Activated T-cell treated with anti-CD3 and anti-CD28 coated beads for 1 hour (primary cell): ENCODE measurements at regions not wholly inside any gene's neighbourhood (a gene's known extent, or its start where the extent isn't known, plus 50 kb on each side); places are given as distances from the start of the nearest gene placed in this dataset.

Experiments
- DNase-seq: peaks from one replicate; pipeline ENCODE4 v3.0.0-alpha.2; 2020; ENCODE audit warnings: low read depth

DNA sequence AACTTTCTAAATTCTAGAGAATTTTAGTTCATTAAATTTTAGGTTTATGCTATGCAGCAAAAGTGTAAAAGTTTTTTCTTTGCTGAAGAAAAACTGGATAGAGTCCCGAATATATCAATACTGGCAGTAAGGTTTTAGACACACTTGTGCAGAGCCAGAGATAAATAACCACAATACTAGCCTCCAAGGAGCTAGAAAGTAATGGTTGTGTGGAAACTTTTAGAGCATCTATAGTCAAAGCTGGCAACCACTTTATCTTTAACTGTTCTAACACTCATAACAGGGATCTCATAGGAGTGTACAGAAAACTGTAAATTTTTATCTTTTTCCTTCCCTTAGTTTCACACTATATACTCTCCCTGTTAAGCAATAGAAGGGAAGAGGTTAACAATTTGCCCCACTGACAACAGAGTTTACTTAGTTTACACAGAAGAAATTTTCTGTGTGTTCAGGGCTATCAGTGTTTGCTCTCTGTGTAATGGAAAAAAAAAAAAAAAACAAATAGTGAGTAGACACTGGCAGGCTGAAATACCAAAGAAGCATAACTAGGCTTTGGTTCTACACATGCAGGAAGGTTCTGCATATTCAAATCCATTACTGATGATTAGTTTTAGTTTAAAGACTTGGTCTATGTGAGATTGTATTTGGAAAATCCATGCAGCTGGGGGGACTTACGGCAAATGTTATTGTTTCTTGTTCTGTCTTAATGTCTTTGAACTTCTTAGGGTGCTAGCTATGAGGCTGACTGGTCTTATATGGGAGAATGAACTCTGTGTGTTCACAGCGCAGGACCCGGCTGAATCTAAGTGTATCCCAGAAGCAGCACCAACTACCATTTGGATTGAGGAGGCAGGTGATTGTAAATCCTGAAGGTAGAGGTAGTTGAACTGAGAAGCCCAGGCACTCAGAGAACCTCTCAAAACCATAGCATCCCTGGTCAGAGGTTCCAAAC lies 187.6 kb downstream of the PCSK1 start:
- no peak for DNase-seq

DNA sequence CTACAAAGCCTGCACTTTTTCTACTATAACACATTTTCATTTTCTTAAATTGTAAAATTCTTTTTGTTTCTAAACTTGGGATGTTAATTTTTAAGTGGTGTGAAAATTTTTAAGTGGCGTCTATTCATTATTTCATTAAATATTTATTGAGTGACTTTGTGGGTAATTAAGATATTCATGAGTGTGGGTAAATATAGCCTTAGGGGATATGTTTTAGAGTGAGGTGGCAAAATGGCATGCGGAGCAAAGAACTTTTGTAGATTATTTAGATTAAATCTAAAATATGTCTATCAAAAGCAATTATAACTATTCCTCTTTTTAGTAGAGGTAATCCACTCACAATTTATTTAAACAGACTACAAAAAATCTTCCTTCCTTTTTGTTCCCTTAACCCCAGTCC lies 188.4 kb downstream of the PCSK1 start:
- DNase-seq: no peak

DNA sequence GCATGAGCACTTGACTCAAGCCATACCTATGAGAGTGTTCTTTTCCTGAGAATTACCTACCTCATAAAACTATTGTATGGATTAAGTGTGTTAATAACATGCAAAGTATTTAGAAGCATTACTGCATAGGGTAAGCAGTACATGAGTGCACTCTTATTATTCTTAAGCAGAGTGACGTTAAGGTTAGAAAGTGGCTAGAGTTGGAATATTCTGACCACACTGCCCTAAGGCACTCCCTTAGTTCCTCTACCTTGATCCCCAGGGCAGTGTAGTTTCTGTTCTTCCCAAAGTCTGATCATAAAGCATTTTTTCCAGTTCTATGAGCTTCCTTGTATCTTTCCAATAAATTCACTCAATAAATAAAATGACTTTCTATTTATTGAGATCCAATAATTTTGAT lies 189.2 kb downstream of the PCSK1 start:
- no peak for DNase-seq

DNA sequence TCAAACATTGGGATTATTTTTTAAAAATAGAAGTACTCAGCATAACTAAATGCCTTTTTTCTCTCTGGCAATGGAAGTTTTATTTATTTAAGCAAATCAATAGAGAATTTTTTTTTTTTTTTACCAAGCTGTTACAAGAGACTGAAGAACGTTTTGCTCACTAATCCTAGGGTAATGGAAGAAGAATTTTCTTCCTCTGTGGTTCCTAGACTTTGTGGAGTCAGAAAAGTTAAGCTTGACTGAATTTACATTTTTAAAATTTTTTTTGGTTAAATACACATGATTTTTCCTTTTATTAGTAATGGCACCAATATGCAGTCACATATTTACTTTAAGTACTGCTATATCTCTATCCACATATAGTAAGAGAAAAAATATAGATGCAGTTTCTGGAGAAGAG lies 189.8 kb downstream of the PCSK1 start:
- DNase-seq: no peak

DNA sequence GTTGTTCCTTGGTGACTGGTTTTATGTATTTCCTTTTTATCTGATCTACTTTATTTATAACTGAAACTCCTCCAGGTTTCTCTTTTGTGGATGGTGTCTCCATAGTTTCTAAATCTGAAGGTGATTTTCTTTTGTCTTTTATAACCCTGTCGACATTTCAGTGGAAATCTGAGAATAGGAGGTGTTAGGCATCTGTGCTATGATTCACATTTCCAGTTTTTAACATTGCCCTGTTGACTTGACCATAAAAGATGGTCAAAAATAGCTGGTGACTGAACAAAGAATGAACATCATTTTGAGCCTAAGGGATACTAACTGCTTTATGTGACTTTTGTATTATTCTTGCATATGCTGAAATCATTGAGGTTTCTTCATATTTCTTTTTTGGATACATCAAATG lies 190.5 kb downstream of the PCSK1 start:
- no peak for DNase-seq

DNA sequence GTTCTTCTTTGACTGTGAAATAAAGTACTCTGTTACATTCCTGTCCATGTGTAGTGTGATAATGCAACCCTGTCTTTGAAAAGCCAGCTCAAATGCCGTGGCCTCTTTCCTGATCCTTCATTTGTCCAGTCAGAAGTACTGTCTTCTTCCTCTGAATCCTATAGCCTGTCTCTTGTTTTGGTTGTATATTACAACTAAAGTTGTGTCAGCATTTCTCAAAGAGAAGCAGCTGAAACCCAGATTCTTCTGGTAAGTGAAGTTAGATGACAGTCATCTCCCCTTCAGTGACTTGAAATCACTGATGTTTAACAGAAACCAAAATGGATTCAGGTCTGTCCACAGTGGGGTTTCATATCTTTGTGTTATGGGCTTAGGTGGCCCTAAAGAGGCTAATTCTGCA lies 196.2 kb downstream of the PCSK1 start:
- no peak for DNase-seq

DNA sequence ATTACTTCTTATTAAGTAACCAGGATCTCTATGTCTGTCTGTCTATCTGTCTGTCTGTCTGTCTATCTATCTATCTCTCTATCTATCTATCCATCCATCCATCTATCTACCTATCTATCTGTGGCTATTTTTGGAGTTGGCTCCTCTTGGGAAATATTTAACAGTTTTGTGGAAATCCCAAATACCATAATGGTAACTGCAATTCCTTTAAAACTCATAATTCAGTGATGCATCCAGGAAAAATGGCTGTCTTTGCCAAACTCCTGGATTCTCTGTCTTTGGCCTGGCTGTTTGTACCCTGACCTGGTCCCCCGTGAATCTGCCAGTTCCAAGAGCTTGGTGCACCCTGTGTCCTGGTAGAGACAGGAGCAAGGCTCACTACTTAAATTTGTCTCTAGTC lies 197.0 kb downstream of the PCSK1 start:
- no peak for DNase-seq

DNA sequence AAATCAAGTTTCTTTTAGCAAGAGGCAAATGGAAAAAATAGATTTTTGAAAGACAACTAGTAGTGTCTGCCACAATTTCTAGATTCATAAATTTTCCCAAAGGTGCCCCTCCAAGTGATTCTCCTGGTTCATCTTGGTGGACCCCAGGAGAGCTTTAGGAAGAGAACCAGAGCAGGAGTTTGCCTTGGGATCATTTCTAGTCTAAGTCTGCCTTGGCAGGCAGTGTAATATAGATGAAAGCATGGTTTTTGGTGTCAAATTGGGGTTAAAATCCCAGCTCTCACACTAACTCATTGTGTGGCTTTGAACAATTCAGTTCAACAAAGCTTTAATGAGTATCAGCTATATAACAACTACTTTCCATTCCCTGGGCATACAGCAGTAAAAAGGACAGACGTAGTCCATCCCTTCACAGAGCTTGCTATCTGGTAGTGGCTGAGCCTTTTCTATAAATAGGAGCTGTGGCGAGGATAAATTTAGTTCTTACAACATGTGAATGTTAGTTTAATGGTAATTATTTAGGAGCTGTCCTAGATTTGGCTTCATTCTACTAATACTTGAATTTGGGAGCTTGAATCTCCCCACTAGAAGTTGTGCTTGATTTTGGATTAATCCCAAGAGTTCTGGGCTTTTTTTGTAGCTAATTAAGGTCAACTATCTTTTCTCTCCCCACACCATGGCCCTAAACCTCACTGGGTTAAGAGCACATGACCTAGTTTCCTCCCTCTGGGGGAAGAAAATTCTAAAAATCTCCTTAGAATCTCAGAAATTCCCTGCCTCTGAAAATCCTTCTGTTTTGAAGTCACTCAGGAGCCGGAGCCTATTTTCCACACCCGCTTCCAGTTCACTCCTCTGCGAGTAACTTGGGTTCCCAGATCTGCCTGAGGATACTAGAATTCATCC lies 197.8 kb downstream of the PCSK1 start:
- DNase-seq: no peak

DNA sequence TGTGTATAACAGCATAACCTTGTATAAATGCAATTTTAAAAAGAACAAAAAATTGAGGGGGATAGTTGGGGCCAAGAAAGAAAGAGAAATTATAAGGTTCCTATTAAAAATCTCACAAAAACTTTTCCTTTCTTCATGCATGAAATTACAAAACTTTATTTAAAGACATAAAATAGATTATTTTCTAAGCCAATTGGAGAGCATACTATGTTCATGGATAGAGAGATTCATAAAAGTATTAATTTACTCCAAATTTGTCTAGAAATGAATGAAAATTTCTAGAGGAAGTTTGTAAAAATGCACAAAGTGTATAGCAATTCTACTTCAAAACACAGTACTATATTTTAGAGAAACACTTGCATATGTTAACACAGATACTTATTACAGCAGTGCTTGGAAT lies 200.4 kb downstream of the PCSK1 start:
- no peak for DNase-seq

DNA sequence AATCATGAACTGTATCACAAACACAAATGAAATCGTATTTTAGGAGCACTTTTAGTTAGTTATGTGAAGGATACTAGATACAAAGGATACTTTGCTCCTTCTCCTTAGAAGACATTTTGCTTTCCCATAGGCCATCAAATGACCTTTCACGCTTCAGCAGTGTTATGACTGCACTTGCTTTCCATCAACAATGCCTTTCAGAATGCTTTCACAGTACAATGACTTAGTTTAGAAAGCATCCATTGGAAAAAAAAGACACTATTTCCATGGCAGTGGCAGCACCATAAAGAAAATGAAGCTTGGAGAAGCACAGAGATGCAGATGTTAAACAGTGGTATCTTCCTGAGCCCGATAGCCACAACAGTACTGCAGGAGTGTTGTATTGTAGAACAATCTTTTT lies 203.9 kb downstream of the PCSK1 start:
- DNase-seq: no peak

DNA sequence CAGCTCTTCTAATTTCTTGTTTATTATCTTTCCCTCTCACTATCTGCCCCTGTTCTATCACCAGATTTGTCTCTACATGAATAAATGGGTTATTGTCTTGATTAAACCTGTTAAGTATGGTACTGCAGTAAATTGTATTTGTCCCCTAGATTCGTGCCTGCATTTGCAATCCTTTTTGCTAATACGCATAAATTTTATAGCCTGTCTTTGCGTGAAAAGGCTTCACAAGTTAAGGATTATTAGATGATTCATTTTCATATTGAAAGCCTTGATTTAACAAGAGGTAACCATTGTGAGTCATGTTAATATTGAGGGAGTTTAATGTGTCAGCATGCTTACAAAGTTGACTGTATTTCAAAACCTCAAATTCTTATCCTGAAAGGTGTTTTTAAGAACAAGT lies 204.6 kb downstream of the PCSK1 start:
- no peak for DNase-seq

DNA sequence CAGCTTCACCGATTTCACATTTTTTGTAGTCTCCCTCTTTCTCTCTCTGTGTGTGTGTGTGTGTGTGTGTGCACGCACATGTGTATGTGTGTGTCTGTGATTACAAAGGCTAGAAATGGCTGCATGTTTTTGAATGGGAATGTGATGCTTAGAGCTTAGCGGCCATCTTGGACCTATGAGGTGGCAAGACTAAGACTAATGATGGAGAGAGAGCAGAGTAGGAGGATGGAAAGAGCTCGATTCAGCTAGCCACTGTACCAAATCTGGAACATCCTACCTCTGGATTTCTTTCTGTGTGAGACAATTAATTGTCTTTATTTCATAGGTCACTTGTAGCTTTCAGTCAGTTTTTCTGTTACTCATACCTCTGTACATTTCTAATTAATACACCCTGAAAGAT lies 205.1 kb downstream of the PCSK1 start:
- no peak for DNase-seq

DNA sequence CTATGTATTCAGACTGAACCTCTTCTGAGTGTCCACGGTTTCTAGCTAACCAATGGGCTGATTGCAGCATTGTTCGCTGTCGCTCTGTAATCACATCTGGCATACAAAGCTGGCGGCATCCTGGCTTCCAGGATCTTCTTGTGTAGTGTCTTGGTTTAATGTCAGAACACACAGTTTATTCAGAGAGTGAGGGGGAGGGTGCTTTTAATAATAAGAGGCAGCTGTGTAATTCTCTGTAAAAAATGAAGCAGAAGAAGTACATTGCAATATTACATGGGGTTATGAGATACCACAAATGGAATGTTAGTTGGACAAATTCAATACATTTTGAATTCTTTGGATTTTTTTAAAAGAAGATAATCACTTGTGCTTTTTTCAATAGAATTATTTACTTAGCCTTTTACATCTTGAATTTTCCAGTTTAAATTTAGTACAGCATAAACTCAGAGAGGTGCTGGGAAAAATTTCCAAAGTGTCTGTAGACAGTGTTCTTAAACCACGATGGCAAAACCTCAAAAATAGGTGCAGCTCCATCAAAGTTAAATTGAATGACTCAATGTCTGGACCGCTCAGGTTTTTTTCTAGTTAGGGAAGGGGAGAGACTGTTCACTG lies 206.0 kb downstream of the PCSK1 start:
- DNase-seq: no peak

DNA sequence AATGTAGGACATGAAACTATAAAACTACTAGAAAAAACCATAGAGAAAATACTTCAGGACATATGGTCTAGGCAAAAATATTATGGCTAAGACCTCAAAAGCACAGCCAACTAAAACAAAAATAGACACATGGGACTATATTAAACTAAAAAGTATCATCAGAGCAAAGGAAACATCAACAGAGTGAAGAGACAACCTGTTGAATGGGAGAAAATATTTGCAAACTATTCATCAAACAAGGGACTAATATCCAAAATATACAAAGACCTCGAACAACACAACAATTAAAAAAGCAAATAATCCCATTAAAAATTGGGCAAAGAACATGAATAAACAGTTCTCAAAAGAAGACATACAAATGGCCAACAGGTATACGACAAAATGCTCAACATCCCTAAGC lies 210.9 kb downstream of the PCSK1 start:
- no peak for DNase-seq

DNA sequence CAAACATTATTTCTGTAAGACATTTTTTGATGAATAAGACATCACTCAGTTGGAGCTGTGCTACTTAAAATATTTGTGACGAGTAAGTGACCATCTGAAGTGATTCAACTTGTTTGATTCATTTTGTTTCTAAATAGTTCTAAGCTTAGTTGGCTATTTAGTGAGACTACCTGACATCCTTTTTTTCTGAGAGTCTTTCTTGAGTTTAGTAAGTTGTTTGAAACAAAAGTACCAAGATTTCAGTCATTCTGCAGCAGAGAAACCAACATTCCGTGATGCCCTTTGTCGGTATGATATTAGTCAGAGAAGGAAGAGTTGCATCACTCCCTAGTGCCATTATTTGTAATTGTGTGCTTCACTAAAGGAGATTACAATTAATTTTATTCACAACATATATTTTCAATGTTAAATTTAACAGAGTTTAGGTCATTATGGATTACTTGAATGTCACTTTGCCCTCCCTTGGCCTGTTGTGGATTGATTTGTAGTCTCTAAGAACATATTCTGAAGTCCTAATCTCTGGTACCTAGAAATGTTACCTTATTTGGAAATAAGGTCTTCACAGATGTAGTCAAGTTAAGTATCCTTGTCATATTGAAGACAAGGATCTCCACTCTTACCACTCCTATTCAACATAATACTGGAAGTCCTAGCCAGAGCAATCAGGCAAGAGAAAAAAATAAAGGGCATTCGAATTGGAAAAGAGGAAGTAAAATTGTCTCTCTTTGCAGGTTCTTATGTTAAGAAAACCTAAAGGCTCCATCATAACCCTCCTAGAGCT lies 212.2 kb downstream of the PCSK1 start:
- DNase-seq: no peak

DNA sequence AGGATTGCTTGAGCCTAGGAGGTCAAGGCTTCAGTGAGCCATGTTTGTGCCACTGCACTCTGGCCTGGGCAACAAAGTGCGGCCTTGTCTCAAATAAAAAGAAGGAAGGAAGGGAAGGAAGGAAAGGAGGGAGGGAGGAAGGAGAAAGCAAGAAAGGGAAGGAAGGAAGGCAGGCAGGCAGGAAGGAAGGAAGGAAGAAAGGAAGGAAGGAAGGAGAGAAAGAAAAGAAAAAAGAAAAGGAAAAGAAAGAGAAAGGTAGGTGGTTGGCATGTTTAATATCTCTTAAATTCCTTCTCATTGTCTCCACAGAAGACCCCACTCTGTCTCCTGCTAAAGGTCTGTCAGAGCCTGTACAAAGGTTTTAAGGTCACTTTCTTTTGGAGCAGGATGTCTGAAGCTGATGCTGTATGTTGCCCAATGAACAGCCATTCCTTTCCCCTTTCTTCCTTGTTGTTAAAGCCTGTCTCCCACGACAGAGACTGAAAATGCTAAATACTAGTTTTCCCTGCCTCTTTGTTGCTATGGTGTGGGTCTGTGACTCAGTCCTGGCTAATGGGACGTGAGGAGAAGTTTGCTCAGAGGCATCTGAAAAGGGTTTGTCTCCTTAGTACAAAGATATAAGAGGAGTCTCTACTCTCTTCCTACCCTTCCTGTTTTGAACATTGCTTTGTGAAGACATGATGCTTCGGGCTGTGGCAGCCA lies 213.3 kb downstream of the PCSK1 start:
- no peak for DNase-seq

DNA sequence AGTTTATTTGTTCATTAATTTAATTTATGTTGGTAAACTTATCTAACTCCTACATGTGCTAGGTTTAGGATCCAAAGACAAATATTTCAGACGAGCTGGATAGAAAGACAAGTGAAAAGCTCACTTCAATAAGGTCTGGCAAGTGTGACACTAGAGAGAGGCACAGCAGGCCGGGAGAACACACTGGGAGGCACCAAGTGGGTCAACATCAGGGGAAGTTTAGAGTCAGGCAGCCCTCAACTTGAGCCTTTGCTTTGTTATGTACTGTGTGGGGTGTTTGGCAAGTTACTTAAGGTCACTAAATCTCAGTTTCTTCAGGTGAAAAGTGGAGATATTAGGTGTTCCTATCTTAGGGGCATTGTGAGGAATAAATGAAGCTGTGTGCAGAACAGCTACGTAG lies 214.4 kb downstream of the PCSK1 start:
- no peak for DNase-seq

DNA sequence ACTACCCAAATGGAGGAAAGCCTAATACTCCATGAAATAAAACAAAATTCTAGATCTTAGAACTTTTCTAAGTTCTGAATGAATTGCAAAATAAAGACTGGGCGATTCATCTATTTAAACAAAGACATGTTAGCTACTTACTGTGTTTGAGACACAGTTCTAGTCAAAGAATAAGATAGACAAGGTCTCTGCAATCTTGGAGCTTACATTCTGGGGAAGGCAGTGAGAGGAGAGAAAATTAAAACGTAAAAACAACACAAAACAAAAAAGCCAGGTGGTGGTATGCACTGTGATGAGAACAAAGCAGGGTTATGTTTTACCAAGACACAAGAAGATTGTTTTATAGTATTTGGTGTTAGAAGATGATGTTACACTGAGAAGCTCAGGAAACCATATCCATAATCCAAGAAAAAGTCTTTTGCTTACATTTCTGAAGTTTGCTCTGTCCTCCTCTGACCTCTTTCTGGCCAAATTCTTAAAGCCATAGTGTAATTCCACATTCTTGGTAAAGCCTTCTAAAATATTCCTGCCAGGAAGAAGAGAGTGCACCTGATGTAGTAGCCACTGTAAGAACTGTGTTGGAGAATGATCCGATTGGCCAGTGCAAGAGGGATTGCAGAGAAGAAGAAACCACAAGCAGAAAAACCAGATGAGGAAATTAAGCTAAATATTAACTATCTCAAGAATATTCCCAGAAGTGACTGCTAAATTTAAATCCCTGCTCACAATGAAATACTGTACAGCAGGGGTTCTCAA lies 218.4 kb downstream of the PCSK1 start:
- DNase-seq: no peak

DNA sequence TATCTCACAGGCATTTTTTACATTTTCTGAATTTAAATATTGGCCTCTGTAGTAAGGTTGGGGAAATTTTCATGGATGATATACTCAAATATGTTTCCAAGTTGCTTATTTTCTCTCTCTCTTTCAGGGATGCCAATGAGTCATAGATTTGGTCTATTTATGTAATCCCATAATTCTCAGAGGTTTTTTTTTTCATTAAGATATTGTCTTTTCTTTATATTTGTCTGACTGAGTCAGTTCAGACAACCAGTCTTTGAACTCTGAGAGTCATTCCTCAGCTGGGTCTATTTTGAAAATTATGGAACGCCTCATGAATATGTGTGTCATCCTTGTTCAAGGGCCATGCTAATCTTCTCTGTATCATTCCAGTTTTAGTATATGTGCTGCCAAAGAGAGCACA lies 223.2 kb downstream of the PCSK1 start:
- DNase-seq: no peak

DNA sequence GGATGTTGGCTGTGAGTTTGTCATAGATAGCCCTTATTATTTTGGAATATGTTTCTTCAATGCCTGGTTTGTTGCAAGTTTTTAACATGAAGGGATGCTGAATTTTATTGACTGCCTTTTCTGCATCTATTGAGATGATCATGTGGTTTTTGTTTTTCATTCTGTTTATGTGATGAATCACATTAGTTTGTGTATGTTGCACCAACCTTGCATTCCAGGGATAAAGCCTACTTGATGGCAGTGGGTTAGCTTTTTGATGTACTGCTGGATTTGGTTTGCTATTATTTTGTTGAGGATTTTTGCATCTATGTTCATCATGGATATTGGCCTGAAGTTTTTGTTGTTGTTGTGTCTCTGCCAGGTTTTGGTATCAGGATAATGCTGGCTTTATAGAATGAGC lies 225.6 kb downstream of the PCSK1 start:
- no peak for DNase-seq

DNA sequence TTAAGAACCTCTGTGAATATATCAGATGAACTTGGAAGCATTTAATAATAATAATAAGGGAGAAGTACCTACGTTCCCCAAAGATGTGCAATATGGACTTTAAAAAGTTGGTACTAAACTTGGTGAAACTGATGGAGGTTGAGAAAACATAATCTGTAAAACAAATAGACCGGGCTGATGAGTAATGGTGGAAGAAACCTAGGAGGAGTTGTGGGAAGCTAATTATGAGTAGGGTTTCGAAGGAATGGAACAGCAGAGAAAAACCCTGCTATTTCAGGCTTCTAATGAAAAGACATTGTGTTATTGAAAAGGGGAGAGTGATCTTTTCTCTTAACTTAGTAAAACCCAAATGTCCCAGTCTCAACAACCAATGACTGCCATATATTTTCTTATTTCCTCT lies 229.3 kb downstream of the PCSK1 start:
- no peak for DNase-seq
